Endothelial cell (in vitro differentiated cells): ENCODE measurements at regions not wholly inside any gene's neighbourhood (a gene's known extent, or its start where the extent isn't known, plus 50 kb on each side); places are given as distances from the start of the nearest gene placed in this dataset.

ENCODE experiments used
- DNase-seq: peaks from one replicate; pipeline ENCODE4 v3.0.0; 2021; ENCODE audit warnings: low spot score
- H3K27ac Mint-ChIP-seq: one replicate; pipeline ENCODE4 v1.8.0; 2021; ENCODE audit warnings: mixed read lengths, inconsistent platforms; ENCODE audit not compliant: unreplicated experiment
- H3K27me3 Mint-ChIP-seq: one replicate; pipeline ENCODE4 v1.8.0; 2021; ENCODE audit warnings: mild to moderate bottlenecking, moderate library complexity, mixed read lengths, inconsistent platforms; ENCODE audit not compliant: unreplicated experiment
- H3K36me3 Mint-ChIP-seq: one replicate; pipeline ENCODE4 v1.8.0; 2021; ENCODE audit warnings: mild to moderate bottlenecking, low read depth, mixed read lengths, inconsistent platforms; ENCODE audit not compliant: unreplicated experiment
- H3K4me1 Mint-ChIP-seq: one replicate; pipeline ENCODE4 v1.8.0; 2021; ENCODE audit warnings: mild to moderate bottlenecking, mixed read lengths, inconsistent platforms; ENCODE audit not compliant: unreplicated experiment
- H3K4me3 Mint-ChIP-seq: one replicate; pipeline ENCODE4 v1.8.0; 2021; ENCODE audit warnings: mild to moderate bottlenecking, mixed read lengths, inconsistent platforms; ENCODE audit not compliant: unreplicated experiment
- H3K9me3 Mint-ChIP-seq: one replicate; pipeline ENCODE4 v1.8.0; 2021; ENCODE audit warnings: mixed read lengths, inconsistent platforms; ENCODE audit not compliant: unreplicated experiment
- CTCF ChIP-seq: fragments of 200-600 bp; sonication (generic); IDR thresholded peaks from one replicate; pipeline ENCODE4 v1.5.0; 2021; ENCODE audit warnings: antibody characterized with exemption; ENCODE audit not compliant: unreplicated experiment

GRCh38 chr12:82047446-82047845 lies 288.3 kb upstream of the PPFIA2 start:
- no peak for TF ChIP-seq CTCF
- H3K4me3 Mint-ChIP-seq, result no peak overlapping the region
- H3K4me1 Mint-ChIP-seq, result no peaks in the 10 kb centered on the region
- no peak overlapping the region for H3K27ac Mint-ChIP-seq
- DNase-seq, result no peak
- H3K36me3 Mint-ChIP-seq, result no peaks in the 10 kb centered on the region
- H3K9me3 Mint-ChIP-seq, result no peaks in the 10 kb centered on the region
- no peaks in the 10 kb centered on the region for H3K27me3 Mint-ChIP-seq

GRCh38 chr12:82040987-82041743 lies 282.0 kb upstream of the PPFIA2 start:
- no peak for TF ChIP-seq CTCF
- Mint-ChIP-seq H3K4me1 (no peaks in the 10 kb centered on the region), H3K9me3 (no peaks in the 10 kb centered on the region), H3K27me3 (no peaks in the 10 kb centered on the region), H3K27ac (no peak overlapping the region), H3K4me3 (no peak overlapping the region), H3K36me3 (no peaks in the 10 kb centered on the region)
- DNase-seq, result no peak

GRCh38 chr12:82034769-82035168 lies 275.6 kb upstream of the PPFIA2 start:
- DNase-seq, result no peak
- Mint-ChIP-seq H3K36me3 (no peaks in the 10 kb centered on the region), H3K27ac (no peak overlapping the region)

GRCh38 chr12:82029936-82030335 lies 270.8 kb upstream of the PPFIA2 start:
- Mint-ChIP-seq H3K9me3 (no peaks in the 10 kb centered on the region), H3K4me1 (no peaks in the 10 kb centered on the region), H3K27me3 (no peaks in the 10 kb centered on the region), H3K27ac (no peak overlapping the region), H3K36me3 (no peaks in the 10 kb centered on the region), H3K4me3 (no peak overlapping the region)
- DNase-seq, result no peak
- TF ChIP-seq CTCF, result no peak

More at GRCh38 chr12:82034769-82035168, 275.6 kb upstream of the PPFIA2 start:
- Mint-ChIP-seq H3K27me3 (no peaks in the 10 kb centered on the region), H3K9me3 (no peaks in the 10 kb centered on the region), H3K4me3 (no peak overlapping the region), H3K4me1 (no peaks in the 10 kb centered on the region)
- no peak for TF ChIP-seq CTCF

GRCh38 chr12:82028772-82029171 lies 269.6 kb upstream of the PPFIA2 start:
- H3K9me3 Mint-ChIP-seq, result no peaks in the 10 kb centered on the region
- no peaks in the 10 kb centered on the region for H3K27me3 Mint-ChIP-seq
- H3K4me1 Mint-ChIP-seq, result no peaks in the 10 kb centered on the region
- no peak for TF ChIP-seq CTCF
- no peak for DNase-seq
- H3K4me3 Mint-ChIP-seq, result no peak overlapping the region
- H3K27ac Mint-ChIP-seq, result no peak overlapping the region
- no peaks in the 10 kb centered on the region for H3K36me3 Mint-ChIP-seq
